OCI-LY3 (cell line): ENCODE measurements at regions not wholly inside any gene's neighbourhood (a gene's known extent, or its start where the extent isn't known, plus 50 kb on each side); places are given as distances from the start of the nearest gene placed in this dataset.

ENCODE experiments used
- EZH2phosphoT487 ChIP-seq: fragments of 200-600 bp; shearing (Covaris generic); IDR thresholded peaks from 2 replicates; pipeline ENCODE4 v1.6.1; 2018; ENCODE audit warnings: antibody characterized with exemption, mixed run types, low read depth
- TF ChIP-seq, protein P1 (sequence below): fragments of 200-600, 300-600 bp; sonication (generic); IDR thresholded peaks from 2 replicates; pipeline ENCODE4 v1.5.1; 2014; ENCODE audit warnings: antibody characterized with exemption, low read length, low read depth

DNA sequence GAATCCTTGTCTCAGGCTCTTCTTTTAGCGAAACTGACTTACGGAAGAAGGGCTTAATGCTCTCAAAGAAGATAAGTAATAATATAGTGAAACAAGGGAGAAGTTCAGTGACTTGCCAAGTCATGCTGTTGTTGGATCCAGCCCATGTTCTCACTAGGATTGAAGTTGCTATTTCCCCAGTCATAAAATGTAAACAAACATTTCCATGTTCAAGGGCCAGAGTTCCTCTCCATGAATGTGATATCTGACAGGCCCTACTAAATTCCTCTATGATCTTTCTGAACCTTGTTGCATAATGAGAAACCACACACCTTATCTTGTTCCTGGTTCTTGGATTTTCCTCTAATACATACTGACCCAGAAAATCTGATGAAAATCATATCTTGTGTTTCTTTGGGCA, 876.5 kb upstream of the B3GALT2 start:
- TF ChIP-seq, protein P1, sequence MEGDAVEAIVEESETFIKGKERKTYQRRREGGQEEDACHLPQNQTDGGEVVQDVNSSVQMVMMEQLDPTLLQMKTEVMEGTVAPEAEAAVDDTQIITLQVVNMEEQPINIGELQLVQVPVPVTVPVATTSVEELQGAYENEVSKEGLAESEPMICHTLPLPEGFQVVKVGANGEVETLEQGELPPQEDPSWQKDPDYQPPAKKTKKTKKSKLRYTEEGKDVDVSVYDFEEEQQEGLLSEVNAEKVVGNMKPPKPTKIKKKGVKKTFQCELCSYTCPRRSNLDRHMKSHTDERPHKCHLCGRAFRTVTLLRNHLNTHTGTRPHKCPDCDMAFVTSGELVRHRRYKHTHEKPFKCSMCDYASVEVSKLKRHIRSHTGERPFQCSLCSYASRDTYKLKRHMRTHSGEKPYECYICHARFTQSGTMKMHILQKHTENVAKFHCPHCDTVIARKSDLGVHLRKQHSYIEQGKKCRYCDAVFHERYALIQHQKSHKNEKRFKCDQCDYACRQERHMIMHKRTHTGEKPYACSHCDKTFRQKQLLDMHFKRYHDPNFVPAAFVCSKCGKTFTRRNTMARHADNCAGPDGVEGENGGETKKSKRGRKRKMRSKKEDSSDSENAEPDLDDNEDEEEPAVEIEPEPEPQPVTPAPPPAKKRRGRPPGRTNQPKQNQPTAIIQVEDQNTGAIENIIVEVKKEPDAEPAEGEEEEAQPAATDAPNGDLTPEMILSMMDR, result no peak
- TF ChIP-seq EZH2phosphoT487, result no peak
